ENCODE measurements at regions not wholly inside any gene's neighbourhood (a gene's known extent, or its start where the extent isn't known, plus 50 kb on each side); places are given as distances from the start of the nearest gene placed in this dataset.

GRCh38 chr14:96626121-96626768, 124.1 kb downstream of the PAPOLA start:
- TF ChIP-seq CTCF (conservative IDR thresholded peaks at IDR 0.05; ENCODE audit: low read depth, low read length) (no peak), EZH2 (IDR thresholded peaks at IDR 0.05; ENCODE audit: low read length, unreplicated experiment) (no peak)

Data from PC-3 (cell line).